Uterus (tissue), 3 donors: ENCODE measurements at regions not wholly inside any gene's neighbourhood (a gene's known extent, or its start where the extent isn't known, plus 50 kb on each side); places are given as distances from the start of the nearest gene placed in this dataset.

Source experiments
- DNase-seq, 2 donors: peaks; one replicate each; pipeline ENCODE4 v3.0.0-alpha.2; 2019 to 2020
- H3K27ac ChIP-seq, 2 donors: fragments of 200-600 bp; sonication (generic); 1 replicate in 1 of 2; 2 replicates in 1 of 2; pipeline ENCODE4 v1.5.1; 2016 to 2018
- H3K27me3 ChIP-seq, 2 donors: fragments of 200-600 bp; sonication (generic); one replicate each; pipeline ENCODE4 v1.5.1; 2018 to 2019; ENCODE audit warnings: control low read depth in 1 of 2
- H3K36me3 ChIP-seq, 2 donors: fragments of 200-600 bp; sonication (generic); one replicate each; pipeline ENCODE4 v1.5.1; 2019; ENCODE audit warnings: control low read depth in 1 of 2
- H3K4me1 ChIP-seq, 2 donors: fragments of 200-600 bp; sonication (generic); one replicate each; pipeline ENCODE4 v1.5.1; 2018 to 2019; ENCODE audit warnings: control low read depth in 1 of 2
- H3K4me3 ChIP-seq, 2 donors: fragments of 200-600 bp; sonication (generic); 1 replicate in 1 of 2; 2 replicates in 1 of 2; pipeline ENCODE4 v1.5.1; 2018 to 2019; ENCODE audit warnings: mild to moderate bottlenecking in 1 of 2
- H3K9me3 ChIP-seq, 2 donors: fragments of 200-600 bp; sonication (generic); one replicate each; pipeline ENCODE4 v1.5.1; 2019; ENCODE audit warnings: control low read depth in 1 of 2
- CTCF ChIP-seq, 4 experiments: fragments of 200-600 bp in 2 of 4; fragments of 450-650 bp in 2 of 4; sonication (generic) in 2 of 4; IDR thresholded peaks; one replicate each; pipeline ENCODE4 v1.5.1; 2016 to 2019; ENCODE audit warnings: antibody characterized with exemption in 4 of 4, mild to moderate bottlenecking in 2 of 4, moderate library complexity in 1 of 4
- POLR2A ChIP-seq, 2 donors: fragments of 450-650 bp; IDR thresholded peaks; one replicate each; pipeline ENCODE4 v1.6.1; 2016; ENCODE audit warnings: antibody characterized with exemption in 2 of 2, mild to moderate bottlenecking in 1 of 2, moderate library complexity in 1 of 2
- intact Hi-C: fragments of 100-400 bp; cut with DNase I; formaldehyde crosslinking; loops from one replicate; pipeline ENCODE4 v1.15.1; 2023; ENCODE audit warnings: low total_unique reads
- donor health status: DM: yes; HTN: yes; CAD: no.

GRCh38 chr11:97979741-97980140 lies 1041.0 kb upstream of the CNTN5 start:
- no peaks in the 10 kb centered on the region for H3K36me3 ChIP-seq
- intact Hi-C loops, result no loop called here
- DNase-seq, result no peak
- H3K4me1 ChIP-seq, result no peaks in the 10 kb centered on the region
- no peak overlapping the region for H3K27ac ChIP-seq
- no peak overlapping the region for H3K4me3 ChIP-seq
- TF ChIP-seq POLR2A (IDR thresholded peaks at IDR 0.05), result no peak
- no peaks in the 10 kb centered on the region for H3K27me3 ChIP-seq
- H3K9me3 ChIP-seq, result no peaks in the 10 kb centered on the region

- Histone ChIP-seq H3K27me3 (no peaks in the 10 kb centered on the region), H3K27ac (no peak overlapping the region), H3K36me3 (no peaks in the 10 kb centered on the region), H3K4me1 (no peaks in the 10 kb centered on the region), H3K4me3 (no peak overlapping the region), H3K9me3 (no peaks in the 10 kb centered on the region)
- no peak for TF ChIP-seq POLR2A (IDR thresholded peaks at IDR 0.05)
- TF ChIP-seq CTCF (IDR thresholded peaks at IDR 0.05), result no peak
- no peak for DNase-seq
- intact Hi-C loops, result no loop called here
Measured at GRCh38 chr11:97982512-97982911, 1038.2 kb upstream of the CNTN5 start.

- no peak for TF ChIP-seq POLR2A (IDR thresholded peaks at IDR 0.05)
- no peak for TF ChIP-seq CTCF (IDR thresholded peaks at IDR 0.05)
- H3K4me3 ChIP-seq, result no peak overlapping the region
- no peaks in the 10 kb centered on the region for H3K27me3 ChIP-seq
- no peak overlapping the region for H3K27ac ChIP-seq
- intact Hi-C loops, result no loop called here
- no peak for DNase-seq
- H3K9me3 ChIP-seq, result no peaks in the 10 kb centered on the region
- no peaks in the 10 kb centered on the region for H3K36me3 ChIP-seq
- H3K4me1 ChIP-seq, result no peaks in the 10 kb centered on the region
Measured at GRCh38 chr11:97989121-97989520, 1031.6 kb upstream of the CNTN5 start.

GRCh38 chr11:97990162-97990920 lies 1030.4 kb upstream of the CNTN5 start:
- Histone ChIP-seq H3K4me1 (no peaks in the 10 kb centered on the region), H3K9me3 (no peaks in the 10 kb centered on the region), H3K27ac (no peak overlapping the region), H3K4me3 (no peak overlapping the region), H3K27me3 (no peaks in the 10 kb centered on the region), H3K36me3 (no peaks in the 10 kb centered on the region)
- no peak for TF ChIP-seq POLR2A (IDR thresholded peaks at IDR 0.05)
- no peak for TF ChIP-seq CTCF (IDR thresholded peaks at IDR 0.05)
- no peak for DNase-seq
- intact Hi-C loops, result no loop called here

GRCh38 chr11:97993562-97993961 lies 1027.2 kb upstream of the CNTN5 start:
- no peaks in the 10 kb centered on the region for H3K4me1 ChIP-seq
- no peaks in the 10 kb centered on the region for H3K36me3 ChIP-seq
- no peaks in the 10 kb centered on the region for H3K9me3 ChIP-seq
- intact Hi-C loops, result no loop called here
- no peak for DNase-seq
- H3K4me3 ChIP-seq, result no peak overlapping the region
- no peak overlapping the region for H3K27ac ChIP-seq
- TF ChIP-seq CTCF (IDR thresholded peaks at IDR 0.05), result no peak
- TF ChIP-seq POLR2A (IDR thresholded peaks at IDR 0.05), result no peak
- H3K27me3 ChIP-seq, result no peaks in the 10 kb centered on the region
